Left renal cortex interstitium (tissue), 4 donors: ENCODE measurements at regions not wholly inside any gene's neighbourhood (a gene's known extent, or its start where the extent isn't known, plus 50 kb on each side); places are given as distances from the start of the nearest gene placed in this dataset.
A peak's percentile ranks its signal among the peaks of the same experiment; 100 is the strongest.
"Not testable (repeated sequence)": the region's sequence is repeated elsewhere in the genome, so short reads cannot be mapped to it uniquely, and the experiment has no call there.

Experiments
- DNase-seq, 4 donors: peaks; one replicate each; pipeline ENCODE4 v3.0.0-alpha.2; 2013; ENCODE audit warnings: low read depth in 4 of 4, low spot score in 2 of 4, missing footprints in 1 of 4

GRCh38 chr12:108424816-108425215, 85.7 kb upstream of the CMKLR1 start:
- no peak for DNase-seq

- DNase-seq, result no peak
These were observed 84.9 kb upstream of the CMKLR1 start for GRCh38 chr12:108424026-108424425.

- no peak for DNase-seq
These were observed 84.4 kb upstream of the CMKLR1 start for GRCh38 chr12:108423486-108423885.

GRCh38 chr12:108421082-108421481, 82.0 kb upstream of the CMKLR1 start:
- DNase-seq, result not testable (repeated sequence)

- DNase-seq, result not testable (repeated sequence)
These were observed 81.3 kb upstream of the CMKLR1 start for GRCh38 chr12:108420421-108420820.

- no peak for DNase-seq
These were observed 80.8 kb upstream of the CMKLR1 start for GRCh38 chr12:108419949-108420348.

GRCh38 chr12:108418164-108418890, 79.2 kb upstream of the CMKLR1 start:
- DNase-seq, result no peak

GRCh38 chr12:108414021-108414420, 74.9 kb upstream of the CMKLR1 start:
- DNase-seq, result no peak

- no peak for DNase-seq
These were observed 71.6 kb upstream of the CMKLR1 start for GRCh38 chr12:108410689-108411088.

GRCh38 chr12:108409481-108409880, 70.4 kb upstream of the CMKLR1 start:
- no peak for DNase-seq

- DNase-seq, result no peak
These were observed 64.8 kb upstream of the CMKLR1 start for GRCh38 chr12:108403952-108404351.

- no peak for DNase-seq
These were observed 62.9 kb upstream of the CMKLR1 start for GRCh38 chr12:108401964-108402363.

- no peak for DNase-seq
These were observed 61.9 kb upstream of the CMKLR1 start for GRCh38 chr12:108400900-108401480.

GRCh38 chr12:108400481-108400880, 61.4 kb upstream of the CMKLR1 start:
- DNase-seq, result no peak

- DNase-seq, result no peak
These were observed 60.9 kb upstream of the CMKLR1 start for GRCh38 chr12:108400056-108400455.

- no peak for DNase-seq
These were observed 60.4 kb upstream of the CMKLR1 start for GRCh38 chr12:108399514-108399913.

GRCh38 chr12:108394196-108394595, 55.1 kb upstream of the CMKLR1 start:
- DNase-seq, result peak in 1 of 4 donors; percentile 2

- DNase-seq, result no peak
These were observed 53.2 kb upstream of the CMKLR1 start for GRCh38 chr12:108392284-108392683.

GRCh38 chr12:108390495-108391203, 51.5 kb upstream of the CMKLR1 start:
- DNase-seq, result no peak

- no peak for DNase-seq
These were observed 50.4 kb upstream of the CMKLR1 start for GRCh38 chr12:108389544-108389943.
